ENCODE measurements at regions not wholly inside any gene's neighbourhood (a gene's known extent, or its start where the extent isn't known, plus 50 kb on each side); places are given as distances from the start of the nearest gene placed in this dataset.

DNA sequence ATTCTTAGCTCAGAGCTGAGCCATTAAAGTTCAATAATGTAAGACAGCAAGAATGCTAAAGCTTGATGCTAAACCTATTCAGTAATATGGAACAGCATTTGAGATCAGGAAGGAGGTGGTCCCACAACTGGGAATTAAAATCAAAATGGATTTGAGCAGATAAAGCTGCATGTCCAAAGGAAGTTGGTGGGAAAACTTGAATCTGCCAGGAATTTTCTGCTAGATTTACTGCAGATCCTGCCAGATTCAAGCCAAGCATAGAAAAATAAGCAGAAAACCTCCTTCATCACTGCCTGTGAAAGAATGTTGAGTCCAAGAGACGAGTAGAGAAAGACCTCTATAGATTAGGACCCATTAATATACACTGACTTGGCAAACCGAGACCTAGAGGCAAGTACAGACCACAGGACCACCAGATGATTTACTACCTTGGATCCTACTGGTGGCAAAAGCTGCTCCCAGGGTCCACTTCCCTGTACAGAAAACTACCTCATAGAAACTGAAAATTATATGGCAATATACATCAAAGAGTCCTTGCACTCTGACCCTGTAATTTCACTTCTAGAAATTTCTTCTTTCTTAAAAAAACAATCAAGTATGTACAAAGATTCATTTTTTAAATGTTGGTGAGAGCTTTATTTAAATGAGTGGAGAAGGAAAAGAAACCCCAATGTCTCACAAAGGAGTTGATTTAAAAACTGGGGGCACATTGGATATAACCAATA, 263.2 kb downstream of the DAD1 start:
- Histone ChIP-seq H3K36me3 (ENCODE audit: control insufficient read depth in 4 of 4, insufficient read depth in 3 of 4, low read depth in 1 of 4, low read length in 3 of 4) (no peaks in the 10 kb centered on the region), H3K27me3 (ENCODE audit: control insufficient read depth in 4 of 4, insufficient read depth in 4 of 4, low read length in 3 of 4) (peaks cover 0 to 3% (median 1%) of the 10 kb centered on the region in 4 donors), H3K4me1 (ENCODE audit: control insufficient read depth in 4 of 4, insufficient read depth in 4 of 4, low read length in 3 of 4) (no peaks in the 10 kb centered on the region), H3K9ac (ENCODE audit: low read depth in 1 of 2, low read length in 2 of 2) (no peak overlapping the region), H3K9me3 (ENCODE audit: control insufficient read depth in 4 of 4, low read length in 3 of 4) (peaks cover 3 to 11% (median 10%) of the 10 kb centered on the region in 4 donors), H3K27ac (ENCODE audit: low read depth in 1 of 2, low read length in 2 of 2) (no peak overlapping the region), H3K4me3 (ENCODE audit: low read depth in 1 of 3, low read length in 3 of 3) (no peak overlapping the region)
- WGBS: 57% methylated on average over 2 of the region's 2 CpGs
- TF ChIP-seq JUND (IDR thresholded peaks at IDR 0.05) (no peak), RXRA (IDR thresholded peaks at IDR 0.05) (no peak), TAF1 (conservative IDR thresholded peaks at IDR 0.05) (no peak), RAD21 (IDR thresholded peaks at IDR 0.05) (no peak), NR2F2 (IDR thresholded peaks at IDR 0.05) (no peak), FOXA2 (IDR thresholded peaks at IDR 0.05) (no peak), EGR1 (IDR thresholded peaks at IDR 0.05; ENCODE audit: low read depth in 2 of 2) (no peak), REST (IDR thresholded peaks at IDR 0.05) (no peak), CTCF (IDR thresholded peaks at IDR 0.05; ENCODE audit: low read depth, low read length, missing input control) (no peak), FOXA1 (IDR thresholded peaks at IDR 0.05) (no peak), HNF4A (conservative IDR thresholded peaks at IDR 0.05) (no peak), SP1 (IDR thresholded peaks at IDR 0.05) (no peak), HNF4G (IDR thresholded peaks at IDR 0.05) (no peak), GABPA (IDR thresholded peaks at IDR 0.05 in 1 of 2, conservative IDR thresholded peaks at IDR 0.05 in 1 of 2) (no peak), ZBTB33 (IDR thresholded peaks at IDR 0.05) (no peak), YY1 (IDR thresholded peaks at IDR 0.05) (no peak), MAX (IDR thresholded peaks at IDR 0.05) (no peak)
- DNase-seq (ENCODE audit: low spot score): no peak

Measured in liver (tissue), 8 donors.